Renal pelvis (tissue), 1 donor: ENCODE measurements at regions not wholly inside any gene's neighbourhood (a gene's known extent, or its start where the extent isn't known, plus 50 kb on each side); places are given as distances from the start of the nearest gene placed in this dataset.

Experiments used
- DNase-seq: peaks from one replicate; pipeline ENCODE4 v3.0.0-alpha.2; 2013

DNA sequence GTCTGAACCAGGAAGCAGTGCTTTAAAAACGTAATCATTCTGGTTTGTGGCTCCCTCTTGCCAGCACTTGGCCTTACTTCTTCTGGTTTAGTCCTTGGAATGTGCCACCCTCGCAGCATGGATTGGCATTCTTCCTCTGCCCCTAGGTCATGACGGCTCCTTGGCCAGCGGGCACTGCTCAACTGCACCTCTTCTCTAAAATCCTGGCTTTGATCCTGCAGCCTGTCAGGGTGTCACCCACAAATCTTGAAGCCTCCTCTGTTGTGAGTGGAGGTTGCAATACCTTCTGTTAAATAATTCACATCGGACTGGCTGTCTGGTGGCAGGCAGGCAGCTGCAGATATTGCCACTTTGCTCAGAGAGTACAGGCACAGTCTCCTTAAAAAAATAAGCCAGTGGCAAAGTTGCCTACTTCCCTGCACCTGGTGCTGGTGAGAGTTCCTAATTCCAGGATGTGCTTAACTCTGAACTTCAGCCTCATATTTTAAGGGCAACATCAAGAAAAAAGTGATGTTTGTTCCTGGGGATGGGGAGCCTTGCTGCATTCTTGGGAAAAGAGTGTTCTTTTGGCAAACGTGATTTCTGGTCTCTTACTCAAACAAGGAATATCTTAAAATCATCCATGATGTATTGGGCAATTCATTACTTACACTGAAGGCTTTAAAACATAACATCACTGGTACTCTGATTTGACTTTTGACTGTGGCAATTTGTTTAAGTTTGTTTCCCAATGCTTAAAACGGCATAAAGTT lies 179.8 kb downstream of the FOXA2 start:
- DNase-seq, result no peak

DNA sequence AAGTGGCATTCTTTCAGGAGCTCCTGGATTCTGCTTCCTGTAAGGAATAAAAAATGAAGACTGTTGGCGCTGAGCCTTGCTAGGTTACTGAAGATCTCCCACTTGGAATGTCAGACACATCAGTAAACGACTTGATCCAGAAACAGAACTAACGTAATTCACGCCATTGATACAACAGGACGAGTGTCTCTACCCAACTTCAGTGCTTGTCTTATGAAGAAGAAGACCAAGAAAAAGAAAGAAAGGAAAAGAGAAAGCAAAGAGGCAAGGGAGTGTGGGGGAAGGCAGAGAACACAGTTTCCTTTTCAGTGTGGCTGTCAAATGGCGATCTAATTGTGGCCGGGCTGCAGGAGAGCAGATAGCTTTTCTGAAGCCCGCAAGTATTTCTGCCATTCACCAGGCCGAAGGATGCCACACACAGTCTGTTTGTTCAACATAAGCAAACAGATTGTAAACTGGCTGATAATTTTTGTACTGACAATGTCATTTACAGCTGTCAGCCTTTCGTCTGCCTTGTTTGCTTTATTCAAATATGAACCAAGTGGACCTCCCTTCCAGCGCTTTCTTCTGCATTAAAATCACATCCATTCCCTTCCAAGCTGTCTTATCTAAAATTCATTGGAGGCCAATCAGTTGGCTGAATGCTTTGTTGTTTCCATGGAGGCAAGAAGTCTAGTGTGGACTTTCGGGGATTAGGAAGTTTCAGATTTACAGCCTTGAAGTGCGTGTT lies 180.6 kb downstream of the FOXA2 start:
- no peak for DNase-seq

DNA sequence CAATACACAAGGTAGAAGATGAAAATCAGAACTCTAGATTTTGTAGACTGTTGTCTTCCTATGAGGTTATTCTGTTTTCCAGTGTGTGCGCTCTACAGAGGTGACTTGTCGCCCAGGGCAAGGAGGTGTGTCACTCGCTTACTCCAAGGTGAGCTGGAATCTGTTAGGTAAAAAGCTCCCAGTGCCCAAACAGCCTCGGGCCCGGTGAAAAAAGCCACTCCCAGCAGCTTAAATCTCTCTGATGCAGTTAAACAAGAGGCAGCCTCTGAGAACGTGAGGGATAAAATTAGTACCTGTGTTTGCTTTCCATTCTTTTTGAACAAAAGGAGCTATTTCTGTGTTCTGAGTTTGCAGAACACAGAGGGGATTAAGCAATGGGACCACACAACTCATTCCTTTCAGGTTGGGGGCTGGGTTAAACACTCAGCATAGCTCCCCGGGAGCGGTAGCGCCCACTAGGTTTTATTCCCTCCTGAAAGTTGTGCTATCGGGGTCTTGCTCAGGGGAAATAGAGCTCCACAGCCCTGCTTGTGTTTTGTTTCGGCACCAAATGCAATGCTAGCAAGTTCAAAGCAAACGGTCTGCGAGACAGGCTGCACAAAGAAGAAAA lies 181.2 kb downstream of the FOXA2 start:
- no peak for DNase-seq

DNA sequence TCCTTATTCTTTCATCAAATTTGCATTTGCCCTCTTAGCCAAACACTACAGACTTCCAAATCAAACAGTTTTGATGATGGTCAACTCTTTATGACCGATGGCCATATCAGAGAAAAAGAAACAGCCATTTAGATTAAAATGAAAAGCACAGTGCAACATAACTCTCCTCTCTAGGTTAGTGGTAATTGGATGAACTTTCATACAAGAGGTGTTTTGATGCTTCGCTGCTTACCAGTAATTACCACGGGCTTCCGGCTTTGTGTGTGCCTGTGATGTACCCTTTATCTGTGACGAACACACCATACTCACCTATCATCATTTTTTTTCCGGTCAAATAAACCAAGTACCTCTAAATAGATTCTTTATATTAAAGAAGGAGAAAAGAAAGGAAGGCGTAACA lies 181.8 kb downstream of the FOXA2 start:
- DNase-seq, result no peak

DNA sequence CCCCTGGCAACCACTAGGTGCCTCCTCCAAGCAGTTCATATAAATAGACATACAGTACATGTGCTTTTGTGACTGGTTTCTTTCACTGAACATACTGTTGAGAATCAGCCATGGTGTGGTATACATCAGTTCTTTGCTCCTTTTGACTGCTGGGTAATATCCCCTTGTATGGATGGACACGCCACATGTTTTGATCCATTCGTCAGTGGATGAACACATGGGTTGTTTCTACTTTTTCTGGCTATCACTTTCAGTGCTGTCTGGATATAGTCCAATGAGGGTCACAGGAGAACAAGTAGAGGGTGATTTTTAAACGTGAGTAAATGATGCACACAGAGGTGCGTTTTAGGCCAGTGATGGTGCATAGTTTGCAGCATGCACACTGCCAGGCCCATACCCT lies 183.9 kb downstream of the FOXA2 start:
- no peak for DNase-seq

DNA sequence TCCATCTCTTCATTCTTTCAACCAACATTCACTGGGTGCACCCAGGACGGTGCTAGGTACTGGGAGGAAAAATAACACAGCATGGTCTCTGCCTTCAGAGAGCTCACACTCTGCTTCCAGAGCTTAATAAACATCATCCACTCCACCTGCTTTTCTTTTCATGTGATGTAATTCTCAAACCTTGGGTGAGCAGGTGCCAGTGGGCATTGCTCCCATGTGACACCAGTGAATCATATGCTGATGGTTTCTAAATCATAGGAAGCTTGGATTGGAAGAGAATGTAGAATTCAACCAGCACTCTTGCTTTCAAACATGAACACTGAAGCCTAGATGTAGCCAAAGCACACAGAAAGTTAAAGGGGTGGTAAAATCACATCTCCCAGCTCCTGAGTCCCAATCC lies 189.8 kb downstream of the FOXA2 start:
- no peak for DNase-seq

DNA sequence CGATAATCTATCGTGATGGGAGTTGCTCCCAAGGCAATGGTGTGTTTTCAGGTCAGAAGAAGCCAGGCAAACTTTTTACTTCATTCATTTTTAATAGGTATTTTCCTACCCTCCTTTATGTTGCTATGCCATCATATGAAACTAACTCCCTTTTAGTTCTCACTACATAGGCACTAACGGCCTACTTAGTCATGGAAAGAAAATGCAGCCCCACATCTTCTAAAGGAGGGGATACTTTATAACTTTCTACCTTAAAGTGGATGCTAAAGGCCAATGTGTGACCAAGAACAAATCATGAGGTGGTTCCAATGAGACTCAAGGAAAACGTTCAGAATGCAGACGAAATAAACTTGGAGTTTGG lies 193.8 kb downstream of the FOXA2 start:
- no peak for DNase-seq

DNA sequence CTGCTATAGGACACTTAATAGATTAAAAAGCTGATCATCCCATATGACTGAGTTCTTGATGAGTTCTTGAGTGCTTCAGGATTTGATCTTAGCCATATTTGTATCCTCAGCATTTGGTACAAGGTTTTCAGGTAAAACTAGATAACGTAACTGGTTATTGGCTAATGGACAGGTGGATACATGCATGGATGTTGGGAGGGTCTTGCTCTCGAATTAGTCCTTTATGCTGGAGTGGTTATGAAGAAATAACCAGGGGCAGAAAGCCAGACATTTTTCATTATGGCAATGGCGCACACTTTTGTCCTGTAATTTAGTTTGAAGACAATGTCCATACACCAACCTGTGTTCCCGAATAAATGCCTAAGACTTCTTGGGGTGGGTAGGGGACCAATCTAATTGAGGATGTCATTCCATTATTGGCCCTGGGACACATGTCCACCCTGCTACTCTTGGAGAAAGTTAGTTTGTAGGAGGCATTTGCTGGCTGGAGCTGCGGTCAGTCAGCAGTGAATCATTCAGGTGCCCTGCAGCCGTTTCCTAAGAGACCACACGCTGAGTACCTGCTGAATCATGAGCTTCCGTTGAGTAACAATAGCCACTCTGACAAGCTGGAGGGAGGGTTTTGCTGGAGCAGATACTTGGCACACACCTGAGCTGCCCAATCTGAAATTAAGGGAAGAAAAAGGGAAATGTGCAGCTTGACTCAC lies 194.4 kb downstream of the FOXA2 start:
- DNase-seq, result no peak

DNA sequence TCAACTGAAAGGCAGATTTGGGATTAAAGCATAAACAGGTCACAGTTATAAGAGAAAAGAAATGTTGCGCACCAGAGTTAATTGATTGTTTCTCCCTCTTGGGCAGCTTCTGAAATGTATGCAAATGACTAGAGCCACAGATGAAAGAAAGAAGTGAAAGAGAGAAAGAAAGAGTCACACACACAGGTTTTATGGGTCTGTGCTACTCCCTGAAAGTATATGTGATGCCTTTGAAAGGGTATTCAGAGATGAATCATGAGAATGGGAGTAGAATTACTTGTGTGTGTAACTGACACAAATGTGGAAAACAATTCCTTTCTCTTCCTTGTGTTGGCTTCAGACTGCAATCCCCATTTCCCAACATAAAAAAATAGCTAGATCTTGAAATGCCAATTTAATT lies 196.9 kb downstream of the FOXA2 start:
- DNase-seq, result no peak

DNA sequence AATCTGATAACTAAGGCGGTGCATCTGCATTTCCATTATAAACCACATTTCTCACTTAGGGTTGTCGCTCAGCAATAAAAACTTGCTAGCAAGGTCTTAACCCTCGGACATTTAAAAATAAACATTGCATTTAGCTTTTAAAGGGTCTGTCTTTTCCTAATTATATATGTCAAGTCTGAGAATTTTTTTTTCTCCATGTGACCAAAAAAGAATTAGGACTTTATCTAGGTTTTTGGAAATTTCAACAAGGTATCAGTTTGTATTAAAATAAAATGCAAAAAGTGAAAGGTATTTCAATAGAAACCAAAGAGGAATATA lies 198.1 kb downstream of the FOXA2 start:
- no peak for DNase-seq

DNA sequence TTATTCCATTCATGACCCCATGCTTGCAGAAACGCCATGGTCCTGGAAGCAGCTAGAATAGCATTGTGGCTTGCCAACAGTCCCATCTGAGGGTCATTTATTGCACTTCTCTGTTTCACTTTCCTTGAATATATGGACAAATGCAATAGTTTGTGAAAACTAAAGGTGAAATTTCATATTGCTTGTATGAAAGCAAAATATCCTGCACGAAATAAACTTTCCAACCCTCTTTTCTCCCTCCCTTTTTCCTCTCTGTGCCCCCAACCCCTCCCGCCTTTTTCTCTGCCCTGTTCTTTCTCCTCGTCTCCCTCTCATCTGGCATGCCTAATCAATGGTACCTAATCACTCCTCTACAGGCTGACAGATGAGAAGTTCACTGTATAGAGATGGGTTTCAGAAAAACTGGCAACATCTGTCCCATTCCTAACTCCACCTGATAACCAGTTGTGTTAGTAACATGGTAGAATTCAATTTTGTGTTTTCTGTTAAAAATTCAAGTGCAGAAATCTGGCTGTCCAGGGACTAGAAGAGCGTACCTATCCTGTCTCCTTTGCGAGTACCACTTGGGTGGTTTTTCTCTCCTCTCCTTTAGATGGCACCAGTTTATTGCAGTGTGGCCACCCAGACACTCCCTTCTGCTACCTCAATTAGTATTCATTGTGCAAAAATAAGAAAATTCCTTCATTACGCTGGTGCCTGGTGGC lies 198.6 kb downstream of the FOXA2 start:
- DNase-seq, result no peak

DNA sequence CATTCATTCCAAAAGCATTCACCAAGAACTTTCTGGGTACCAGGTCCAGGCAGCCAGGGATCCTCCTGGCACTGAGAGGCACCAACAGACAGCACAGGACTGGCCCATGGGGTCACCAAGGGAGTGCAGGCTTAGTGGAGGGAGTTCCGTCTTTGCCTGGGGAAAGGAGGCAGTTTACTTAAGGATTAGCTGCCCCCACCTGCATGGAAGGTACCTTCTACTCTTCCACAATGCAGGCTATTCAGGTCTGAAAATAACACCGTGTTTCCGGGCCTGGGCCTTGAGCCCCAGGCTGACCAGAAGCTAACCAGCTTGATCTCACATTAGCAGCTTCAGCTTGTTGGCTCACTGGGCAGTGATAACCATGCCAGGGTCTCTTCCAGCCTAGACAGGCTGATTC lies 199.4 kb downstream of the FOXA2 start:
- no peak for DNase-seq

DNA sequence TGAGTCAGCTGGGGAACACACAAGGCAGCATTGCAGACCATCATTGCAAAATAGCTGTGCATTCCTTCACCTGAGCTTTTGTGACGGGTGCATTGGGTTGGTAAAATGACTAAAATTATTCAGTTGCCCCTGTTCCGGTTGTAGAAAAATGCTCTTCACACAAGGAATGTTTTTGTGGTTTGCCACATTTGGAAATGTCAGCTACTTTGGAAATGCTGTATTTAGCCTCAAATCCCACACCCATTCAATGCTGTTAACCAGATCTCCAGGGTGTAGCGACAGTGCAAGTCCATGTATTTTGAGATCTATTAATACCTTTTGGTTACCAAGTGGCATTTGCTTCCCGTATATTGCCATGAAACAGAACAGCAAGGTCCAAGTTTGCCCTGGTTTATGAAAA lies 201.2 kb downstream of the FOXA2 start:
- DNase-seq, result no peak

DNA sequence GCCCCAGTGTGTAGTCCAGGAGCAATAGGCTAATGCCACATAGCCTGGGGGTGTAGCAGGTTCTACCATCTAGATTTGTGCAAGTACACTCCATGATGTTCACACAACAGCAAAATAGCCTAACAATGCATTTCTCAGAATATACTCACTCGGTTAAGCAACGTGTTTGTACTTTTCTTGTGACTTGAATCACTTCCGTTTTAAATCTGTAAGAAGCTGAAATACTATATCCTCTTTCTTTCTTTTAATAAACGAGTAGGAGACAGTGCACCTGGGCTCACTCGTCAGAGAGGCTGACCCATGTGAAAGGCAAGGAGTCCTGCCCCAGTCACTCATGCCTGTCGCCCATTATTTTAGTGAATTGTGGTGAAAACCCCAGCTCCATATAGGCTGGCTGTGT lies 201.6 kb downstream of the FOXA2 start:
- DNase-seq, result no peak

DNA sequence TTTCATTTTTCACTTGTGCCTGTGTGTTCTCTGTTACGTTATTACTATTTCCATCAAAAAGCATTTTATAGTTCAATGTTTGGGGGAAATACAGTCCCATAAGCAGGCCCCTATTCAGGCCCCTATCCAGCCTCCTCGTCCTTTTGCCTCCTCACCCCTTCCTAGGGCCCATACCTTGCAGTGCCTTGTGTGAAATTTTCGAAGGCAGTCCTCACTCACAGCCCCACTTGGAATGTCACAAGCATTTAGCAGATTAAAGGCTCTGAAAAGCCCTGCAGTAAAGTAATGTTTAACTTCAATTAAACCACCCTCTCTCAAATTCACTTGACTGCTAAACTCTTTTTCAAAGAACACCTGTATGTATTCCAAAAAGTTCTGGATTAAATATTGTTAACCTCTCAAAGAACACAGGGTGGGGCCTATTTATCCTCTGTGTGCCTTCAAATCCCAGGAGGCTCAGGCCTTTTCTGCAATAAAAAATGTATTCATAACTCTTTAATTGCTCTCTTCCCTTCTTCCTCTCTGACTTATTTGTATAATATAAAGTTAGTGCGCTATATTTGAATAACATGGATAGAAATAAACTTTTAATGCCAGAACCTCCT lies 202.5 kb downstream of the FOXA2 start:
- no peak for DNase-seq

DNA sequence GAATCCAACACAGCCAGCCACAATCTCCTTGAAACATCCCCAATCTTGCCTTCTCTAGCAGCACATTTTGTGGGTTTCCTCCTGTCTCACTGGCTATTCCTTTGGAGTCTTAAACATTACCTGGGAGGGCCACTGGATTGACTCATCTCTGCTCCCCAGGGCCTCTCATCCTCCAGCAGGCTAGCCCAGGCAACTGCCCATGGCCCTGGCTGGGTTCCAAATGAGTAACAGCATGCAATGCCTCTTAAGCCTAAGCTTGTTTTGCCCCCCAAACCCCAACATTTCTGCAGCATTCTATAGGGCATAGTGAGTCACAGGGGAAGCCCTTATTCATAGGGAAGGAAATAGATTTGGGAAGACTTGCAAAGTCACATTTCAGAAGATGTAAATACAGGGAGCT lies 204.9 kb downstream of the FOXA2 start:
- DNase-seq, result no peak

DNA sequence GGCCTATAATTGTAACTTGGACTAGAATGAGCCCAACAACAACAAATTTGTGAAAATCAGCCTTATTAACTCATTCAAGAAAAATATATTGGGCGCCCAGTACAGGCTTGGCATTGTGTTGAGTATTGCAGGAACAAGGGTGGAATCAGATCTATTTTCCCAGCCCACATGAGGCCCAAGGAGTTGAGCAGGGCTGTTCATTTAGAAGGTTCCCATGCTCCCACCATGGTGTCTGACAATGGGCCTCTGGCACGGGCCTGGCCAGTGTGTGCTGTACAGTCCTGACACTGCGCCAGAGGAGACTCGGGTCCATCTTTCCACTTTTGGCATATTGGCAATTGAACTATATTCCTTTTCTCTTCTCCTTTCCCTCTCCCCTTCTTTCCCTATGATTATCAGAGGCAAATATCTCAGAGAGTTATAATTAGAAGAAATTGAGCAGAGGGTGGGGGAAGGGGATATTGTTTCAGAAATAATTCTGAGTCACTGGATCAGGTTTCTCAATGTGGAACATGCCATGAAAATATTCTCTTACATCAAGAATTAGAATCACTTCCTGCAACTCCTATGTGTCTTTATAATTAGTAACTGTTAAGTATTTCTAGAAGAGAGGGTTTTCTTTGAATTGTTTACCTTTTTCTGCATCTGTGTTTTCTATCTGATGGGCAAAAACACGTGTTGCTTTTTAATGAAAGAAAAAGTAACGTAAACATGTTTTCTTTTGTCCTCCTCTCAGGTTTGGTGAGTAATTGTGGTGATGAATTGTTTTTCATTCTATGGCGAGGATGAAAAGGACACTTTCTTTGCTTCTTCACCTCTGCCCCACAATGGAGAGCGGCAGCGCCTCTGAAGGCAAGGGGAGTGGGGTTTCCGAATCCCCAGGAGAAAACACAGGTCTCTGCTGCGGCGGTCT lies 209.4 kb downstream of the FOXA2 start:
- DNase-seq, result no peak

DNA sequence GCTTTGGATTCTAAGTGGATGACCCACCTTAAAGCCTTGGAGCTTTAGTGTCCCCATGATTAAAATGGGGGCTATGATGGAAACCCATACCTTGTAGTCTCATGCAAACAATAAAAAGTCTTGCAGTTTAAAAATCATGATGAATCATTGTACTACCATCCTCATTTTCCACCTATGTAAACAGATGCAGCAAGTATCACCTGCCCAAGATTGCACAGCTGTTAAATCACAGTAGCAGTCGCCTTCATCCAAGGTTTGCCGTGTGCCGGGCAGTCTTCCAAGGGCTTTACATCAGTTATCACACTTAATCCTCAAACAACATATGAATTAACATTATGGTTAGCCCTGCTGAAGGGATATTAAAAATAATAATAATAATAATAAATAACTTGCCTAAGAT lies 210.3 kb downstream of the FOXA2 start:
- DNase-seq, result no peak

DNA sequence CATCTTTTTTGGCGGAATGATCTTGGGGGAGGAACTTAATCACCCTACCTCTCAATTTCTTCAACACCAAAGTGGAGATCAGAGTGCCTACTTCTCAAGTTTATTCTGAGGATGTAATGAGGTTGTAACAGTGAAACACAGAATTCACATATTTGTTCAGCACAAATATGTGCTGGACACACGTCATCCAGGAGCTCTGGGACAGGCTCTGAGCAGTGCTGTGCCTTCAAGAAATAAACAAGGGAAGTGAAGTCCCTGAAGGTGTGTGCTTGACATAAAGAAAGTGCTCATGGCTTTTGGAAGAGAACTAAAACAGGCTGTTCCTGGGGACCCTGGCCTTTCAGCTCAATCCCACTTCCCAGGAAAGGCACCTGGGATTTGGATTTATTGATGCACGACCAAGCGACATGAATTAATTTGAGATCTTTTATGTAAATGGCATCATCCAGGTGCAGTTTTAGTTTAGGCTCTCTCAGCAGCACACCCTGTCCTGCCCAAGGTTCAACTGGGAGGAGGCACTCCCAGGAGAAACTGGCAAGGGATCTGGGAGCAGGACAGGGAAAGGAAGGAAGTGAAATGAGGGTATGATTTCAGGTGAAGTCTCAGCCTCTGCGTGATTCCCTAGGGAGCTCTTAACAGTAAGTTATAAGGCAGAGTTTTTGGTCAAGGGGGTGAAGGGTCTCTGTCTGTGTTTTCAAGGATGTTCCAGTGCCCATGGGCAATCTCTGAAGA lies 211.0 kb downstream of the FOXA2 start:
- DNase-seq, result no peak

DNA sequence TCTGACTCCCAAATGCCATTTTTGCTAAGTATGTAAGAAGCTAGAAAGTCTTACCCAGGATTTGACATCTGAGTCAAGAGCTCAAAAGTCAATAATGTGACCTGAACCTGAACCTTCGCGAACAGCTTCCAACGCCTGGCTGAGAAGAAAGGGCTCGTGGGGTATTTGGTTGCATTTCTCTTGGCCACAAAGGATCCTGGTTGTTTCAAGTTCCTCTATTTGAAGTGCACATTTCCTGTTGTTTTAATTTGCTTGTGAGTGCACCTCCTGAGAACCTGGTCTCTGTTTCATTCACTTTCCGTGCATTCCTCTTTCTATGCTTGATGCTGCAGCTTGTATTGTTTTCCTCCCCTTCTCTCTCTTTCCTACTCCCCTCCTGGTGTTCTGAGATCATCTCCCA lies 212.5 kb downstream of the FOXA2 start:
- DNase-seq, result peak; percentile 12
